H9 (cell line): ENCODE measurements at regions not wholly inside any gene's neighbourhood (a gene's known extent, or its start where the extent isn't known, plus 50 kb on each side); places are given as distances from the start of the nearest gene placed in this dataset.

Experiments
- DNase-seq: peaks from one replicate; pipeline ENCODE4 v3.0.0-alpha.2; 2017
- H2AFZ ChIP-seq: one replicate; pipeline ENCODE4 v1.6.1; 2013; ENCODE audit warnings: mild to moderate bottlenecking, low read length, control low read depth, moderate library complexity
- H2AK5ac ChIP-seq: 2 replicates; pipeline ENCODE4 v1.6.1; 2013; ENCODE audit warnings: low read length, control low read depth, mixed read lengths; ENCODE audit not compliant: insufficient read length
- H2BK120ac ChIP-seq: one replicate; pipeline ENCODE4 v1.6.1; 2013; ENCODE audit warnings: low read depth, mild to moderate bottlenecking, low read length, control low read depth, inconsistent platforms; ENCODE audit not compliant: poor library complexity, severe bottlenecking
- H2BK12ac ChIP-seq: 2 replicates; pipeline ENCODE4 v1.6.1; 2013; ENCODE audit warnings: low read length, control low read depth, mixed read lengths, low read depth; ENCODE audit not compliant: insufficient read length
- H2BK15ac ChIP-seq: 2 replicates; pipeline ENCODE4 v1.6.1; 2013; ENCODE audit warnings: low read depth, low read length, control low read depth
- H2BK20ac ChIP-seq: one replicate; pipeline ENCODE4 v1.6.1; 2013; ENCODE audit warnings: low read depth, mild to moderate bottlenecking, low read length, control low read depth, inconsistent platforms; ENCODE audit not compliant: poor library complexity, severe bottlenecking
- H2BK5ac ChIP-seq: 2 replicates; pipeline ENCODE4 v1.6.1; 2013; ENCODE audit warnings: low read length, control low read depth, mixed read lengths; ENCODE audit not compliant: insufficient read length
- H3K14ac ChIP-seq: 2 replicates; pipeline ENCODE4 v1.6.1; 2013; ENCODE audit warnings: low read length, control low read depth; ENCODE audit not compliant: insufficient read depth
- H3K18ac ChIP-seq: 2 replicates; pipeline ENCODE4 v1.6.1; 2013; ENCODE audit warnings: low read depth, mild to moderate bottlenecking, mixed read lengths, low read length, control low read depth; ENCODE audit not compliant: insufficient read length
- H3K23ac ChIP-seq: 2 replicates; pipeline ENCODE4 v1.6.1; 2013; ENCODE audit warnings: low read length, control low read depth, mixed read lengths, low read depth; ENCODE audit not compliant: insufficient read length
- H3K23me2 ChIP-seq: 2 replicates; pipeline ENCODE4 v1.6.1; 2013; ENCODE audit warnings: low read depth, mild to moderate bottlenecking, mixed read lengths, low read length, control low read depth; ENCODE audit not compliant: insufficient read length, poor library complexity, severe bottlenecking
- H3K27ac ChIP-seq: 2 replicates; pipeline ENCODE4 v1.5.1; 2013; ENCODE audit warnings: low read length, control low read depth, mixed read lengths, low read depth; ENCODE audit not compliant: insufficient read length
- H3K27me3 ChIP-seq: 2 replicates; pipeline ENCODE4 v1.6.1; 2013; ENCODE audit warnings: low read length, control low read depth, inconsistent platforms; ENCODE audit not compliant: insufficient read depth
- H3K4ac ChIP-seq: 2 replicates; pipeline ENCODE4 v1.6.1; 2013; ENCODE audit warnings: low read depth, mild to moderate bottlenecking, control low read depth, inconsistent platforms, low read length, moderate library complexity
- H3K4me1 ChIP-seq: 2 replicates; pipeline ENCODE4 v1.6.1; 2013; ENCODE audit warnings: low read length, control low read depth, inconsistent platforms; ENCODE audit not compliant: insufficient read depth
- H3K4me2 ChIP-seq: 2 replicates; pipeline ENCODE4 v1.6.1; 2013; ENCODE audit warnings: low read length, control low read depth, mixed read lengths; ENCODE audit not compliant: insufficient read length, insufficient read depth
- H3K56ac ChIP-seq: 2 replicates; pipeline ENCODE4 v1.6.1; 2013; ENCODE audit warnings: low read depth, mild to moderate bottlenecking, mixed read lengths, low read length, control low read depth; ENCODE audit not compliant: insufficient read length
- H3K79me1 ChIP-seq: 2 replicates; pipeline ENCODE4 v1.6.1; 2013; ENCODE audit warnings: low read depth, mild to moderate bottlenecking, moderate library complexity, low read length, control low read depth, inconsistent platforms; ENCODE audit not compliant: insufficient read depth, poor library complexity, severe bottlenecking
- H3K79me2 ChIP-seq: 2 replicates; pipeline ENCODE4 v1.6.1; 2013; ENCODE audit warnings: low read length, control low read depth, inconsistent platforms; ENCODE audit not compliant: insufficient read depth
- H3K9ac ChIP-seq: 2 replicates; pipeline ENCODE4 v1.6.1; 2013; ENCODE audit warnings: low read length, control low read depth, mixed read lengths; ENCODE audit not compliant: insufficient read length; ENCODE audit errors: extremely low read depth
- H3K9me3 ChIP-seq: one replicate; pipeline ENCODE4 v1.6.1; 2013; ENCODE audit warnings: low read depth, low read length, inconsistent platforms; ENCODE audit not compliant: control insufficient read depth
- H3T11ph ChIP-seq: one replicate; pipeline ENCODE4 v1.6.1; 2013; ENCODE audit warnings: mild to moderate bottlenecking, low read length, control low read depth, inconsistent platforms
- H4K20me1 ChIP-seq: one replicate; pipeline ENCODE4 v1.6.1; 2013; ENCODE audit not compliant: control insufficient read depth, insufficient read length, insufficient read depth
- H4K5ac ChIP-seq: 2 replicates; pipeline ENCODE4 v1.6.1; 2013; ENCODE audit warnings: low read depth, mild to moderate bottlenecking, mixed read lengths, low read length, control low read depth; ENCODE audit not compliant: insufficient read length
- H4K8ac ChIP-seq: replicated peaks from 2 replicates; pipeline ENCODE4 v1.6.1; 2013; ENCODE audit warnings: low read length, control low read depth, mixed read lengths, low read depth; ENCODE audit not compliant: insufficient read length
- H4K91ac ChIP-seq: 2 replicates; pipeline ENCODE4 v1.6.1; 2013; ENCODE audit warnings: low read depth, mild to moderate bottlenecking, moderate library complexity, mixed read lengths, low read length, control low read depth; ENCODE audit not compliant: insufficient read length
- H3K27ac Mint-ChIP-seq, 3 experiments: 2 replicates in 2 of 3; 3 replicates in 1 of 3; pipeline ENCODE4 v1.8.0; 2020 to 2021; ENCODE audit warnings: mixed read lengths in 3 of 3, mild to moderate bottlenecking in 1 of 3, moderate library complexity in 1 of 3
- H3K27me3 Mint-ChIP-seq: 2 replicates; pipeline ENCODE4 v1.8.0; 2021; ENCODE audit warnings: low read depth, mild to moderate bottlenecking, moderate library complexity, mixed read lengths
- H3K36me3 Mint-ChIP-seq, 3 experiments: 2 replicates in 2 of 3; 3 replicates in 1 of 3; pipeline ENCODE4 v1.8.0; 2020 to 2021; ENCODE audit warnings: low read depth in 3 of 3, mixed read lengths in 3 of 3; ENCODE audit not compliant: insufficient read depth in 1 of 3
- H3K4me1 Mint-ChIP-seq, 2 experiments: 2 replicates each; pipeline ENCODE4 v1.8.0; 2020; ENCODE audit warnings: mixed read lengths in 2 of 2
- H3K4me3 Mint-ChIP-seq, 2 experiments: 2 replicates in 1 of 2; 3 replicates in 1 of 2; pipeline ENCODE4 v1.8.0; 2020 to 2021; ENCODE audit warnings: mild to moderate bottlenecking in 2 of 2, mixed read lengths in 2 of 2, moderate library complexity in 1 of 2
- H3K9me3 Mint-ChIP-seq, 2 experiments: 2 replicates in 1 of 2; 3 replicates in 1 of 2; pipeline ENCODE4 v1.8.0; 2020; ENCODE audit warnings: mild to moderate bottlenecking in 2 of 2, mixed read lengths in 2 of 2, moderate library complexity in 1 of 2
- WGBS: extraction: QIAGEN DNeasy Blood & Tissue Kit; methylation state at CpG from one replicate; pipeline ENCODE4 v1.1.7; 2013; ENCODE audit warnings: missing lambda C conversion rate, low lambda C conversion rate, mixed read lengths; ENCODE audit not compliant: insufficient read length; ENCODE audit errors: extremely low coverage; 5-methylcytosine and 5-hydroxymethylcytosine counted together
- TF ChIP-seq, protein P1 (sequence below): fragments of 200-600 bp; sonication (generic); conservative IDR thresholded peaks from 3 replicates; pipeline ENCODE4 v1.8.0; 2021; ENCODE audit warnings: antibody characterized with exemption, mild to moderate bottlenecking

DNA sequence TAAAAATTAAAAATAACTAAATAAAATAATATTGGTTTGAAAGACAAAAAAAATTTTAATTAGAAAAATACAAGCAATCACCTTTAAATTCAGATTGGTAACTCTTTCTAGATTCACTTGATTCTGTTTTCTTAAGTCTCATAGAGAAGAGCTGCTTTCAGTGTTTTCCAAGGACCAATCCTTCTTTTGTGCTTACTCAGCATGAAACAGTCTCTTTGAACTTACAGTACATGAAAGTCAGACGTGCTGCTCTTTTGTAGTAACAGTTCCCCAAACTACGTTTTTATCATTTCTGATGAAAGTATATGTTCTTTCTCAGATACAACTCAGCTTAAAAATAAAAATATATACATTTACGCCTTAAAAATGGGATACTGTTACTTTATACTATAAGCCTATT lies 171.9 kb upstream of the CCDC54 start:
- no peak for DNase-seq
- no peak overlapping the region for H3K4me3 Mint-ChIP-seq
- no peaks in the 10 kb centered on the region for H3K27me3 Mint-ChIP-seq

More for the DNA sequence above, 171.9 kb upstream of the CCDC54 start:
- no peak overlapping the region for H3K56ac ChIP-seq
- no peak overlapping the region for H3T11ph ChIP-seq
- Mint-ChIP-seq H3K9me3 (no peaks in the 10 kb centered on the region), H3K36me3 (no peaks in the 10 kb centered on the region), H3K4me1 (peaks cover 8 to 10% of the 10 kb centered on the region in 2 experiments), H3K27ac (no peak overlapping the region)
- H3K23ac ChIP-seq = no peak overlapping the region
- no peaks in the 10 kb centered on the region for H3K79me2 ChIP-seq
- no peak overlapping the region for H2AK5ac ChIP-seq
- H2AFZ ChIP-seq = no peak overlapping the region
- no peak overlapping the region for H3K9ac ChIP-seq
- no peaks in the 10 kb centered on the region for H3K23me2 ChIP-seq
- H4K20me1 ChIP-seq = no peaks in the 10 kb centered on the region
- no peaks in the 10 kb centered on the region for H3K27me3 ChIP-seq
- H3K4ac ChIP-seq = no peak overlapping the region
- H2BK120ac ChIP-seq = no peak overlapping the region
- H3K27ac ChIP-seq = no peak overlapping the region
- H2BK5ac ChIP-seq = no peak overlapping the region
- no peaks in the 10 kb centered on the region for H3K9me3 ChIP-seq
- no peak overlapping the region for H3K14ac ChIP-seq
- H3K79me1 ChIP-seq = no peaks in the 10 kb centered on the region
- H3K4me1 ChIP-seq = no peaks in the 10 kb centered on the region; the same call in 1 of the 2 replicates
- H2BK12ac ChIP-seq = no peak overlapping the region
- H2BK15ac ChIP-seq = no peak overlapping the region
- no peak overlapping the region for H2BK20ac ChIP-seq
- H4K5ac ChIP-seq = no peak overlapping the region
- WGBS = no CpG with 5 or more reads among the region's 3 CpGs
- no peak overlapping the region for H3K18ac ChIP-seq
- TF ChIP-seq, protein P1, sequence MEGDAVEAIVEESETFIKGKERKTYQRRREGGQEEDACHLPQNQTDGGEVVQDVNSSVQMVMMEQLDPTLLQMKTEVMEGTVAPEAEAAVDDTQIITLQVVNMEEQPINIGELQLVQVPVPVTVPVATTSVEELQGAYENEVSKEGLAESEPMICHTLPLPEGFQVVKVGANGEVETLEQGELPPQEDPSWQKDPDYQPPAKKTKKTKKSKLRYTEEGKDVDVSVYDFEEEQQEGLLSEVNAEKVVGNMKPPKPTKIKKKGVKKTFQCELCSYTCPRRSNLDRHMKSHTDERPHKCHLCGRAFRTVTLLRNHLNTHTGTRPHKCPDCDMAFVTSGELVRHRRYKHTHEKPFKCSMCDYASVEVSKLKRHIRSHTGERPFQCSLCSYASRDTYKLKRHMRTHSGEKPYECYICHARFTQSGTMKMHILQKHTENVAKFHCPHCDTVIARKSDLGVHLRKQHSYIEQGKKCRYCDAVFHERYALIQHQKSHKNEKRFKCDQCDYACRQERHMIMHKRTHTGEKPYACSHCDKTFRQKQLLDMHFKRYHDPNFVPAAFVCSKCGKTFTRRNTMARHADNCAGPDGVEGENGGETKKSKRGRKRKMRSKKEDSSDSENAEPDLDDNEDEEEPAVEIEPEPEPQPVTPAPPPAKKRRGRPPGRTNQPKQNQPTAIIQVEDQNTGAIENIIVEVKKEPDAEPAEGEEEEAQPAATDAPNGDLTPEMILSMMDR = no peak
- no peak overlapping the region for H4K91ac ChIP-seq
- H4K8ac ChIP-seq = no peak overlapping the region
- H3K4me2 ChIP-seq = no peak overlapping the region
